ENCODE measurements at regions not wholly inside any gene's neighbourhood (a gene's known extent, or its start where the extent isn't known, plus 50 kb on each side); places are given as distances from the start of the nearest gene placed in this dataset.

DNA sequence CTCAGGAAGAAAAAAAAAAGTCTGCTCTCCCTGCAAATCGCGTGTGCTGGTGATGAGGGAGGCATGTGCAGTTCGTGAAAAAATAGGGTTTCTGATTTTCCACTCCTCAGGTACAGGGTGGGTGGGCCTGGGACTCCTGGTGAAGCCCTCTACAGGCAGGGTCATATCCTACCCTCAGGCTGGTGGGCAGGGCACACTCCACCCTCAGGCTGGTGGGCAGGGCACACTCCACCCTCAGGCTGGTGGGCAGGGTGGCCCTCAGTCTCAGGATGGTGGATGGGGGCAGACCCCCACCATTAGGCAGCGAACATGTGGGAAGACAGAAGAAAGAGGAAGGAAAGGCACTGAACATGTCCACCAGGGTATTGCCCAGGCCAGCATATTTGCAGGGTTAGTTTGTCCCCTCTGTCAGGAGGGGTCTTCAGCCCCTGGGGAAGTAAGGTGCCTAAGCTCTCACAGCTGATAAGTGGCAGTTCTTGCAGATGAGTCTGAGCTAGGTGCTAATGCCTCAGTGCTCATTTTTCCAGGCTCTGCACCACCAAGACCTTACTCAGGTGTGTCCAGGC, 95.2 kb upstream of the RAB6C start:
- TF ChIP-seq POLR2A (IDR thresholded peaks at IDR 0.05) = no peak
- TF ChIP-seq, protein P1, sequence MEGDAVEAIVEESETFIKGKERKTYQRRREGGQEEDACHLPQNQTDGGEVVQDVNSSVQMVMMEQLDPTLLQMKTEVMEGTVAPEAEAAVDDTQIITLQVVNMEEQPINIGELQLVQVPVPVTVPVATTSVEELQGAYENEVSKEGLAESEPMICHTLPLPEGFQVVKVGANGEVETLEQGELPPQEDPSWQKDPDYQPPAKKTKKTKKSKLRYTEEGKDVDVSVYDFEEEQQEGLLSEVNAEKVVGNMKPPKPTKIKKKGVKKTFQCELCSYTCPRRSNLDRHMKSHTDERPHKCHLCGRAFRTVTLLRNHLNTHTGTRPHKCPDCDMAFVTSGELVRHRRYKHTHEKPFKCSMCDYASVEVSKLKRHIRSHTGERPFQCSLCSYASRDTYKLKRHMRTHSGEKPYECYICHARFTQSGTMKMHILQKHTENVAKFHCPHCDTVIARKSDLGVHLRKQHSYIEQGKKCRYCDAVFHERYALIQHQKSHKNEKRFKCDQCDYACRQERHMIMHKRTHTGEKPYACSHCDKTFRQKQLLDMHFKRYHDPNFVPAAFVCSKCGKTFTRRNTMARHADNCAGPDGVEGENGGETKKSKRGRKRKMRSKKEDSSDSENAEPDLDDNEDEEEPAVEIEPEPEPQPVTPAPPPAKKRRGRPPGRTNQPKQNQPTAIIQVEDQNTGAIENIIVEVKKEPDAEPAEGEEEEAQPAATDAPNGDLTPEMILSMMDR (IDR thresholded peaks at IDR 0.05) = no peak
- TF ChIP-seq POLR2AphosphoS5 (IDR thresholded peaks at IDR 0.05) = no peak

Data from gastroesophageal sphincter (tissue), 3 donors.